RWPE1 (cell line): ENCODE measurements at regions not wholly inside any gene's neighbourhood (a gene's known extent, or its start where the extent isn't known, plus 50 kb on each side); places are given as distances from the start of the nearest gene placed in this dataset.
A peak's percentile ranks its signal among the peaks of the same experiment; 100 is the strongest.

Source experiments
- CTCF ChIA-PET: fragments of 350-600 bp; sonication (Branson Sonifier 250); formaldehyde crosslinking; extraction: SDS; loops from one replicate; lab custom pipeline; 2021; lab: Yijun Ruan, JAX
- POLR2A ChIA-PET: fragments of 400-600 bp; formaldehyde crosslinking; extraction: SDS; loops from one replicate; lab custom pipeline; 2020; ENCODE audit warnings: antibody characterized with exemption; ENCODE audit not compliant: low non-redundant PET; lab: Yijun Ruan, JAX
- DNase-seq: peaks from one replicate; pipeline ENCODE4 v3.0.0; 2012; ENCODE audit warnings: low spot score
- H3K27ac ChIP-seq: fragments of 450-650 bp; 2 replicates; pipeline ENCODE4 v1.5.1; 2017
- TF ChIP-seq, protein P1 (sequence below): fragments of 450-650 bp; conservative IDR thresholded peaks from 2 replicates; pipeline ENCODE4 v1.5.1; 2017; ENCODE audit warnings: low read depth, mild to moderate bottlenecking

DNA sequence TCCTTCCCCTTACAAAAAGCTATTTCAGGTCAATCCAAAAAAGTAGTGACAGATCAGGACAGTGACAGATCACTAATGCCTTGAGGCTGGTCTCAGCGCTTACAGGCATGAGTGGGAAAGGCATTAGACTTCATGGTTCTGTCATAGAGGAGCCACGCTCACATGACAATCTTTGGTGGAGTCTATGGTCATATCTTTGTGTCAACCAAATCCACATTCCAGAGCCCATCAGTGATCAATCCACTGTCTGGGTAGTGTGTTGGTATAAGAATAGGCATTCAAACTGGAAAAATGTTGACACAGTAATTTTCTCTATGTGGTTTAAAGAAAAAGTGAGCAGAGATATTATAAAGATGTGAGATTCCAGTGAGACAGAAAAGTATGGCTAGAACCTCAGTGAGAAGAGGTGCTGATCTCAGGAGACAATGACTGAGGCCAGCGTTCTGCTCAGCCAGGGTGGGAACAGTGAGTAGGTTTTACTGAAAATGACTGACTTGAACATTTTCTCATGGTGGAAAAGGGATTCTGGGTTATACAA is 215.0 kb downstream of the IRS1 start:
- no peak overlapping the region for H3K27ac ChIP-seq
- TF ChIP-seq, protein P1, sequence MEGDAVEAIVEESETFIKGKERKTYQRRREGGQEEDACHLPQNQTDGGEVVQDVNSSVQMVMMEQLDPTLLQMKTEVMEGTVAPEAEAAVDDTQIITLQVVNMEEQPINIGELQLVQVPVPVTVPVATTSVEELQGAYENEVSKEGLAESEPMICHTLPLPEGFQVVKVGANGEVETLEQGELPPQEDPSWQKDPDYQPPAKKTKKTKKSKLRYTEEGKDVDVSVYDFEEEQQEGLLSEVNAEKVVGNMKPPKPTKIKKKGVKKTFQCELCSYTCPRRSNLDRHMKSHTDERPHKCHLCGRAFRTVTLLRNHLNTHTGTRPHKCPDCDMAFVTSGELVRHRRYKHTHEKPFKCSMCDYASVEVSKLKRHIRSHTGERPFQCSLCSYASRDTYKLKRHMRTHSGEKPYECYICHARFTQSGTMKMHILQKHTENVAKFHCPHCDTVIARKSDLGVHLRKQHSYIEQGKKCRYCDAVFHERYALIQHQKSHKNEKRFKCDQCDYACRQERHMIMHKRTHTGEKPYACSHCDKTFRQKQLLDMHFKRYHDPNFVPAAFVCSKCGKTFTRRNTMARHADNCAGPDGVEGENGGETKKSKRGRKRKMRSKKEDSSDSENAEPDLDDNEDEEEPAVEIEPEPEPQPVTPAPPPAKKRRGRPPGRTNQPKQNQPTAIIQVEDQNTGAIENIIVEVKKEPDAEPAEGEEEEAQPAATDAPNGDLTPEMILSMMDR, result no peak
- CTCF ChIA-PET, result interaction anchor here (0.6 kb wide), 1 partner anchor 1302 kb away, joined by 3 read pairs; no protein-coding TSS in a partner anchor
- POLR2A ChIA-PET, result no interaction called here
- no peak for DNase-seq

DNA sequence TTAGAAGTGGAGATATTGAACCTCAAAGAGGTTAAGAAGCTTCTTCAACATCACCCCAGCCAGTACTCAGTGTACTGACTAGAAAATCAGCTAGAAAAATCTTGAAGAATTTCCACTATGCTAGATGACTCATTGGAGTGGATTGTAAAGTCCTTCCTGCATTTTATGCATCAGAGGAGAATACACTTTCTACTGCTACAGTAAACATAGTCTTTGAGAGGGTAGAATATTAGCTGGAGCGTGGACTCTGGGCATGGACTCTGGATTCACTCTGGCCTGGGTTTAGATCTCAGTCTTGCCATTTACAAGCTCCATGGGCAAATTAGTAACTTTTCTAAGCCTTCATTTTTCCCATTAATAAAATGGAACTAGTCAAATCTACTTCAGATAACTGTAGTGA is 215.9 kb downstream of the IRS1 start:
- CTCF ChIA-PET, result interaction anchor here (0.5 to 0.6 kb wide), 2 partner anchors 420 to 670 kb away, joined by 3 read pairs; no protein-coding TSS in a partner anchor
- POLR2A ChIA-PET, result no interaction called here
- TF ChIP-seq, protein P1, result no peak
- DNase-seq, result peak; percentile 85
- no peak overlapping the region for H3K27ac ChIP-seq

DNA sequence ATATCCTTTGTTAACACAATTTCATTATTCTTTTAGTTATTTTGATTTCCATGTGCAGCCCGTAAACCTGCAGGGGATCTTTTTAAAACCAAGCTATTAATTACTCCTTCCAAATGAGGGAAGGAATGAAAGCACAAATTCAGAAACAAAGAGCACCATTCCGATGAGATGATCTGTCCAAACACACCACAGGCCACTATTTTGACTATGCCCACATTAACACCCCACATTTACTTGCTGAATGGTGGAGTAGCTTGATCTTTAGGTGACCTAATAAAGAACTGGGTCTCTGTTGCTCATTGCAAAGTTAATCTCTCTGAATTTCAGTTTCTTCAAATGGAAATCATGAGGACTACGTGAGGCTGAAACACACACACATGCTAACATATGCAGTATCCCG is 218.0 kb downstream of the IRS1 start:
- CTCF ChIA-PET, result no interaction called here
- no peak overlapping the region for H3K27ac ChIP-seq
- POLR2A ChIA-PET, result no interaction called here
- TF ChIP-seq, protein P1, result no peak
- DNase-seq, result no peak

DNA sequence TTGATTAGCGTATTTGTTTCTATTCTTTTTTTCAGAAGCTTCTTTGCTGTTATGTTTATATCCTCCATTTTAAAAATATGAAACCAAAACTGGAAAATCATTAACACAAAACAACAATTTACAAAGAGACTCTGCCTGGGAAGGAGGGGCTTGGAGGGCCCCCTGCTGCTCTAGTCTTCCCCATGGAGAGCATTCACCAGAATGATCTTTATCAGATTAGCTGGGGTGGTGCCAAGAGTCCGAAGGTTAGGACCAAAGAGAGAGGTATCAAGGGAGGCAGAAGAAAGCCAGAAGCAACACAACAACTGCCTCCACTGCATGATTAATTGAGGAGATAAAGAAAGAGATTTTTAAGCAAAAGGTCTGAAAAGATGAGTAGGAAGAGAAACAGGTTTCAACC is 218.6 kb downstream of the IRS1 start:
- CTCF ChIA-PET, result no interaction called here
- DNase-seq, result no peak
- TF ChIP-seq, protein P1, result no peak
- no peak overlapping the region for H3K27ac ChIP-seq
- POLR2A ChIA-PET, result no interaction called here

DNA sequence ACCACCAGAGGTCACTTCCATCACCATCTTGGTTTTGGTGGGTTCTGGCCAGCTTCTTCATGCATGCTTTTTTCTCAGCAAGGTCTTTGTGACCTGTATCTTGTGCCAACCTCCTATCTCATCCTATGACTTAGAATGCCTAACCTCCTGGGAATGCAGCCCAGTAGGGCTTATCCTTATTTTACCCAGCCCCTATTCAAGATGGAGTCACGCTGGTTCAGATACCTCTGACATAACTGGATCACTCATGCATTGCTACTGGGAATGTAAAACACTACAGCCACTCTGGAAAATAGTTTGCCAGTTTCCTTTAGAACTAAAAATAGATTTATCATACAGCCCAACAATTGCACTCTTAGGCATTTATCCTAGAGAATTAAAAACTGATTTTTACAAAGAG is 219.2 kb downstream of the IRS1 start:
- H3K27ac ChIP-seq, result no peak overlapping the region
- TF ChIP-seq, protein P1, result no peak
- no peak for DNase-seq
- CTCF ChIA-PET, result no interaction called here
- POLR2A ChIA-PET, result no interaction called here

DNA sequence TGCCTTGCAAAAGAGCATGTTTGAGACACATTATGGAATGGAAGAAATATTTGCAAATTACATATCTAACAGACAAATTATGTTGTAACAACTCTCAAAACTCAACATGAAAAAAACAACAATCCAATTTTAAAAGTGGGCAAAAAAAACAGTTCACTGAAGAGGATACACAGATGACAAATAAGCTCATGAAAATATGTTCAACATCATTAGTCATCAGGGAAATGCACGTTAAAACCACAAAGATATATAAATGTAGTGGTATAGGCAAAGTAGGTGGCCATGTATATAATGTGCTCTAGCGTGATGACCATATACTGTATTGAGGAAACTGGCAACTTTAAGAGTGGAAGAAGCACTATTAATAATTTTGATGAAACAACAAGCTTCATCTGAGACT is 220.1 kb downstream of the IRS1 start:
- H3K27ac ChIP-seq, result no peak overlapping the region
- TF ChIP-seq, protein P1, result no peak
- no peak for DNase-seq
- ChIA-PET POLR2A (no interaction called here), CTCF (interaction anchor here (0.8 kb wide), 1 partner anchor 684 kb away, joined by 3 read pairs; no protein-coding TSS in a partner anchor)
